Adrenal gland (tissue), 9 donors: ENCODE measurements at regions not wholly inside any gene's neighbourhood (a gene's known extent, or its start where the extent isn't known, plus 50 kb on each side); places are given as distances from the start of the nearest gene placed in this dataset.

ENCODE experiments used
- DNase-seq, 7 donors: peaks; one replicate each; pipeline ENCODE4 v3.0.0-alpha.2; 2019 to 2020
- H3K27ac ChIP-seq, 5 donors: fragments of 200-600 bp; sonication (generic) in 4 of 5; 1 replicate in 3 of 5; 2 replicates in 2 of 5; pipeline versions ENCODE4 v1.5.1 to v1.8.0; 2016 to 2020; ENCODE audit warnings: mild to moderate bottlenecking in 1 of 5
- H3K27me3 ChIP-seq: fragments of 200-600 bp; 2 replicates; pipeline ENCODE4 v1.8.0; 2021
- H3K36me3 ChIP-seq, 2 donors: fragments of 200-600 bp; replicated peaks in 1 of 2; 1 replicate in 1 of 2; 2 replicates in 1 of 2; pipeline versions ENCODE4 v1.5.1 to v1.8.0; 2018 to 2022
- H3K4me1 ChIP-seq, 2 donors: fragments of 200-600 bp; replicated peaks in 1 of 2; 1 replicate in 1 of 2; 2 replicates in 1 of 2; pipeline versions ENCODE4 v1.5.1 to v1.8.0; 2018 to 2021
- H3K4me3 ChIP-seq, 4 donors: fragments of 200-600 bp; sonication (generic) in 3 of 4; one replicate each; pipeline ENCODE4 v1.5.1; 2016 to 2018
- H3K9me3 ChIP-seq, 3 donors: fragments of 200-600 bp; sonication (generic) in 1 of 3; replicated peaks in 1 of 3; 1 replicate in 2 of 3; 2 replicates in 1 of 3; pipeline versions ENCODE4 v1.5.1 to v1.8.0; 2016 to 2021
- POLR2A ChIP-seq, 2 donors: fragments of 450-650 bp; IDR thresholded peaks; one replicate each; pipeline ENCODE4 v1.6.1; 2017; ENCODE audit warnings: antibody characterized with exemption in 2 of 2, mild to moderate bottlenecking in 2 of 2, moderate library complexity in 1 of 2
- WGBS, 4 donors: extraction: QIAGEN DNeasy Blood & Tissue Kit in 2 of 4; methylation state at CpG; one replicate each; pipeline versions ENCODE4 v1.1.5 to v1.1.7; 2013 to 2017; 5-methylcytosine and 5-hydroxymethylcytosine counted together
- intact Hi-C, 2 donors: fragments of 100-400 bp; cut with DNase I; formaldehyde crosslinking; loops; one replicate each; pipeline versions ENCODE4 v1.14.1 to v1.15.0; 2022 to 2023
- TF ChIP-seq, protein P1 (sequence below), 6 experiments: fragments of 450-650 bp in 4 of 6; fragments of 200-600 bp in 2 of 6; sonication (generic) in 1 of 6; IDR thresholded peaks; 1 replicate in 5 of 6; 2 replicates in 1 of 6; pipeline versions ENCODE4 v1.5.1 to v1.8.0; 2016 to 2021; ENCODE audit warnings: antibody characterized with exemption in 6 of 6, mild to moderate bottlenecking in 2 of 6, moderate library complexity in 1 of 6
- donor health status: healthy with polysubstance abuse.
- donor health status: Bipolar disorder and iron deficiency.
- donor health status: DM: yes; HTN: yes; CAD: no.
- donor health status: DM: no; HTN: no; CAD: no.
- donor health status: DM: no; HTN: no; CAD: no.

DNA sequence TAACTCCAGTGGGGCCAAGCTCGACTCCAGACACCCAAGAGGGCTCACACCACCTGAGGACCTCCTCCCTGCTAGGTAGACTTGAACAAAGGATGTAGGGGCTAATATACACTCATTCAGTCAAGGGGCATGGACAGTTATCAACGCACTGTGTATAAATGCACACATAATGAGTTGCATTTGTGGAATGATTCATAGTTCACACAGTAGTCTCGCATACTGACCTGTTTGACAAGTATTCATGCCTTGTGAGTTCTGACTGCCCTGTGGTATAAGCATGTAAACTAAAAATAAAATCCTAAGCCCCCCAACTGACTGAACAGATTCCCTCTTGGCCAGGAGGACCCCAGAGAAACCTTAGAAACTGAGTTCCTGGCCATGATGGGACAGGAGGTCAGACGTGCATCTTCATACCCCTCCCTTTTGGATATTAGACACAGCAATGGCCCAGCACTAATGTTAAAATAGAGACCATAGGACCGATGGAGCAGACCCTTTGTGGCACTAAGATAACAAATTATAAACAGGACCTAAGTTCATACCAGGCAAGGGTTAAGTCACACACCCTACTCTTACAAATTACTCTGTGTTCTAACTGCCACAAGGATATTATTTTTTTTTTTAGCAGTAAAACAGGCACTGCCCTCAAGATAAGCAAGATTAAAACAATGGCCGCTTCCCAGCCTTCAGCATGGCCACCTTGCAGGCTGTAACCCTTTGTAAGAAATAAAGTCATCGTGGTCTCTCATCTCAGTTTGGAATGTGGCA, 124.4 kb downstream of the TTLL2 start:
- Histone ChIP-seq H3K27me3 (no peaks in the 10 kb centered on the region), H3K27ac (no peak overlapping the region), H3K4me1 (no peaks in the 10 kb centered on the region), H3K36me3 (no peaks in the 10 kb centered on the region), H3K9me3 (no peaks in the 10 kb centered on the region), H3K4me3 (no peak overlapping the region)
- WGBS, 4 donors = 72 to 81% (median 73%) methylated on average over 7 of the region's 7 CpGs
- TF ChIP-seq POLR2A (IDR thresholded peaks at IDR 0.05) = no peak
- TF ChIP-seq, protein P1, sequence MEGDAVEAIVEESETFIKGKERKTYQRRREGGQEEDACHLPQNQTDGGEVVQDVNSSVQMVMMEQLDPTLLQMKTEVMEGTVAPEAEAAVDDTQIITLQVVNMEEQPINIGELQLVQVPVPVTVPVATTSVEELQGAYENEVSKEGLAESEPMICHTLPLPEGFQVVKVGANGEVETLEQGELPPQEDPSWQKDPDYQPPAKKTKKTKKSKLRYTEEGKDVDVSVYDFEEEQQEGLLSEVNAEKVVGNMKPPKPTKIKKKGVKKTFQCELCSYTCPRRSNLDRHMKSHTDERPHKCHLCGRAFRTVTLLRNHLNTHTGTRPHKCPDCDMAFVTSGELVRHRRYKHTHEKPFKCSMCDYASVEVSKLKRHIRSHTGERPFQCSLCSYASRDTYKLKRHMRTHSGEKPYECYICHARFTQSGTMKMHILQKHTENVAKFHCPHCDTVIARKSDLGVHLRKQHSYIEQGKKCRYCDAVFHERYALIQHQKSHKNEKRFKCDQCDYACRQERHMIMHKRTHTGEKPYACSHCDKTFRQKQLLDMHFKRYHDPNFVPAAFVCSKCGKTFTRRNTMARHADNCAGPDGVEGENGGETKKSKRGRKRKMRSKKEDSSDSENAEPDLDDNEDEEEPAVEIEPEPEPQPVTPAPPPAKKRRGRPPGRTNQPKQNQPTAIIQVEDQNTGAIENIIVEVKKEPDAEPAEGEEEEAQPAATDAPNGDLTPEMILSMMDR (IDR thresholded peaks at IDR 0.05) = no peak
- no peak for DNase-seq
- intact Hi-C loops = no loop called here

DNA sequence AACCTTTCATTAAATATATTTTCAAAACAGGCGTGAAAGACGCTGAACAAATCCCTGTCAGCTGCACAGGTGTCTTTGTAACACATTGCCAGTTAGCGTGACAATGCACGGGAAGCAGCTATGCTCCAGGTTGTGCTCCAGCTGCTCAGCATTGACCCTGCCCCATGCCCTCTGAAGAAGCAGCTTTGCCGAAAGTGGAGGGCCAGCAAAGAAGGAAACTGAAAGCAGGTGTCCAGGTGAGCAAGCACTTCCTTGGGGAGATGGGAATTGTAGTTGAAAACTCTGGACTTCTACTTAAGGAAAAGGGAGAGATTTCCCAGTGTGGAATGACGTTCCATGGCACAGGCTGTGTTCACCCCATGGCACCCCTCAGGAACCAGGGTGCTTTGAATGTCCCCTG, 125.7 kb downstream of the TTLL2 start:
- Histone ChIP-seq H3K27ac (no peak overlapping the region), H3K27me3 (no peaks in the 10 kb centered on the region), H3K9me3 (no peaks in the 10 kb centered on the region), H3K4me3 (no peak overlapping the region), H3K36me3 (no peaks in the 10 kb centered on the region), H3K4me1 (no peaks in the 10 kb centered on the region)
- intact Hi-C loops = no loop called here
- no peak for DNase-seq
- WGBS, 4 donors = 74 to 90% (median 85%) methylated on average over 6 of the region's 6 CpGs
- TF ChIP-seq, protein P1 (IDR thresholded peaks at IDR 0.05) = no peak
- no peak for TF ChIP-seq POLR2A (IDR thresholded peaks at IDR 0.05)

DNA sequence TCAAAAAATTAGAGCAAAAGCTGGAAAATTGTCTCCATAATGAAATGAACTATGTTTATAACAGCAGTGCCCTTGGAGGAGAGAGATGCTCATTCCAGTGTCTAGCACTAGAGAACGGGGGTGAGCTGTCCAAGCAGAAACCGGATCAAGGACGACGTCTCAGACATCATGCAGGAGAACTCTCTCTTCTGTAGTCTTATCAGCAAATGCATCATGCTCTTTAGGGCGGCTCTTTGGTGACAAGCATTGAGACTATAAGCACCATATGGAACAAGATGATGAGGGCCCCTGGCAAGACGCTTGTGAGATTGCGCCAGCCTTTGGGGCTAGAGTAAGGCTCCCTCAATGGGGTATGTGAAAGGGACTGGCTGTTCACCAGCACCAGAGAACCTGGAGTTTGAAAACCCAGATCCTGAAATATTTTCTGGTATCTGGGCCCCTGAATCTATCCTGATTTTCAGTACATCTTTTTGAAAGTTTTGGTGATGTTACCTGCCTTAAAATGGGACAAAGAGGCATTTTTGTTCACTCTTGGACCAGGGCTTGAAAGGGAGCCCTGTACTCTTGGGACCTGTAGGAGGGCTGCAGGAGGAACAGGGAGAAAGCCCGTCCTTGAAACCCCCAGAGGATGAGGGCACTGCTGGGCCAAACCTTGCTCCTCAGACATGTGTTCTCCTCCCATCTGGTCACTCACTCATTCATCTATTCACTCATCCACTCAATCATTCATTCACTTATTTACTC, 127.6 kb downstream of the TTLL2 start:
- H3K4me3 ChIP-seq = no peak overlapping the region
- intact Hi-C loops = no loop called here
- no peaks in the 10 kb centered on the region for H3K4me1 ChIP-seq
- peaks cover 3% of the 10 kb centered on the region for H3K27me3 ChIP-seq
- H3K36me3 ChIP-seq = no peaks in the 10 kb centered on the region
- DNase-seq = no peak
- no peak overlapping the region for H3K27ac ChIP-seq
- TF ChIP-seq, protein P1 (IDR thresholded peaks at IDR 0.05) = no peak
- no peak for TF ChIP-seq POLR2A (IDR thresholded peaks at IDR 0.05)
- H3K9me3 ChIP-seq = no peaks in the 10 kb centered on the region
- WGBS, 4 donors = 51 to 66% (median 62%) methylated on average over 6 to 8 of the region's 8 CpGs

DNA sequence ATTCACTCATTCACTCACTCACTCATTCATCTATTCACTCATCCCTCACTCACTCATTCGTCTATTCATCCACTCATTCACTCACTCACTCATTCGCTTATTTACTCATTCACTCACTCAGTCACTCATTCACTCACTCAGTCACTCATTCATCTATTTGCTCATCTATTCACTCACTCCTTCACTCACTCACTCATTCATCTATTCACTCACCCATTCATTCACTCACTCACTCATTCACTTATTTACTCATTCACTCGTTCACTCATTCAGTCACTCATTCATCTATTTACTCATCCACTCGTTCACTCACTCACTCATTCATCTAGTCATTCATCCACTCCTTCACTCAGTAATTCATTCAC, 128.2 kb downstream of the TTLL2 start:
- peaks cover 9% of the 10 kb centered on the region for H3K27me3 ChIP-seq
- no peak for TF ChIP-seq POLR2A (IDR thresholded peaks at IDR 0.05)
- TF ChIP-seq, protein P1 (IDR thresholded peaks at IDR 0.05) = no peak
- no peaks in the 10 kb centered on the region for H3K4me1 ChIP-seq
- H3K4me3 ChIP-seq = no peak overlapping the region
- no peak for DNase-seq
- H3K36me3 ChIP-seq = no peaks in the 10 kb centered on the region
- no peak overlapping the region for H3K27ac ChIP-seq
- WGBS, 4 donors = 87 to 93% (median 90%) methylated on average over 4 of the region's 4 CpGs
- no peaks in the 10 kb centered on the region for H3K9me3 ChIP-seq
- intact Hi-C loops = no loop called here
